SK-N-SH (cell line): ENCODE measurements at regions not wholly inside any gene's neighbourhood (a gene's known extent, or its start where the extent isn't known, plus 50 kb on each side); places are given as distances from the start of the nearest gene placed in this dataset.

Source experiments
- CTCF ChIA-PET: fragments of 300-600, 350-600 bp; formaldehyde crosslinking; extraction: SDS; loops from one replicate; lab custom pipeline; 2021; lab: Yijun Ruan, JAX
- POLR2A ChIA-PET: fragments of 350-600 bp; sonication (Branson Sonifier 250); formaldehyde crosslinking; extraction: SDS; loops from one replicate; lab custom pipeline; 2020; ENCODE audit warnings: antibody characterized with exemption, inconsistent platforms; lab: Yijun Ruan, JAX
- DNase-seq: peaks from one replicate; pipeline ENCODE4 v3.0.0; 2012
- H2AFZ ChIP-seq: fragments of 200-600 bp; sonication (generic); 2 replicates; pipeline ENCODE4 v1.8.1; 2016; ENCODE audit warnings: antibody characterized with exemption, mild to moderate bottlenecking, low read depth
- H3F3A ChIP-seq: fragments of 200-600 bp; sonication (generic); replicated peaks from 2 replicates; pipeline ENCODE3; 2016; ENCODE audit warnings: antibody characterized with exemption, mild to moderate bottlenecking; ENCODE audit not compliant: insufficient read depth
- H3K27ac ChIP-seq, 2 experiments: fragments of 200-500 bp in 1 of 2; fragments of 200-600 bp in 1 of 2; sonication (Bioruptor generic) in 1 of 2; sonication (generic), shearing (Covaris generic) in 1 of 2; 2 replicates each; pipeline versions ENCODE4 v1.5.1 to v1.6.1; 2014 to 2016; ENCODE audit warnings: low read depth in 2 of 2, inconsistent platforms in 1 of 2, low read length in 1 of 2, mild to moderate bottlenecking in 1 of 2, mixed read lengths in 1 of 2
- H3K27me3 ChIP-seq: fragments of 200-600 bp; sonication (generic), shearing (Covaris generic); 2 replicates; pipeline ENCODE4 v1.6.1; 2016; ENCODE audit warnings: mixed run types; ENCODE audit not compliant: insufficient read depth
- H3K36me3 ChIP-seq, 2 experiments: fragments of 200-500 bp in 1 of 2; fragments of 200-600 bp in 1 of 2; sonication (Bioruptor generic) in 1 of 2; sonication (generic) in 1 of 2; replicated peaks in 1 of 2; 2 replicates each; pipeline versions ENCODE3 to v1.5.1; 2014 to 2016; ENCODE audit warnings: low read length in 1 of 2, mild to moderate bottlenecking in 1 of 2; ENCODE audit not compliant: insufficient read depth in 2 of 2, control insufficient read depth in 1 of 2
- H3K4me1 ChIP-seq, 2 experiments: fragments of 200-500 bp in 1 of 2; fragments of 200-600 bp in 1 of 2; sonication (Bioruptor generic) in 1 of 2; sonication (generic), shearing (Covaris generic) in 1 of 2; 2 replicates each; pipeline versions ENCODE4 v1.5.1 to v1.6.1; 2014 to 2016; ENCODE audit warnings: low read depth in 1 of 2, low read length in 1 of 2, mixed run types in 1 of 2; ENCODE audit not compliant: insufficient read depth in 2 of 2, control insufficient read depth in 1 of 2
- H3K4me2 ChIP-seq: fragments of 200-600 bp; sonication (generic), shearing (Covaris generic); 2 replicates; pipeline ENCODE4 v1.6.1; 2017; ENCODE audit warnings: mixed run types
- H3K4me3 ChIP-seq, 2 experiments: fragments of 200-500 bp in 1 of 2; fragments of 200-600 bp in 1 of 2; sonication (Bioruptor generic) in 1 of 2; sonication (generic), shearing (Covaris generic) in 1 of 2; 2 replicates each; pipeline versions ENCODE4 v1.5.1 to v1.8.1; 2014 to 2016; ENCODE audit warnings: low read depth in 2 of 2, inconsistent platforms in 1 of 2, low read length in 1 of 2, mild to moderate bottlenecking in 1 of 2, mixed read lengths in 1 of 2, moderate library complexity in 1 of 2
- H3K79me2 ChIP-seq: fragments of 200-600 bp; sonication (generic); 2 replicates; pipeline ENCODE4 v1.8.1; 2017; ENCODE audit warnings: mild to moderate bottlenecking; ENCODE audit not compliant: insufficient read depth
- H3K9ac ChIP-seq: fragments of 200-600 bp; sonication (generic); 2 replicates; pipeline ENCODE4 v1.6.1; 2017; ENCODE audit warnings: mixed run types
- H3K9me2 ChIP-seq: fragments of 200-600 bp; sonication (generic); 2 replicates; pipeline ENCODE4 v1.6.1; 2017; ENCODE audit warnings: mixed run types
- H3K9me3 ChIP-seq: fragments of 200-600 bp; sonication (generic); 2 replicates; pipeline ENCODE4 v1.6.1; 2017; ENCODE audit warnings: mixed run types, mild to moderate bottlenecking, moderate library complexity
- H4K20me1 ChIP-seq: fragments of 200-600 bp; sonication (generic); 2 replicates; pipeline ENCODE4 v1.6.1; 2017; ENCODE audit warnings: mild to moderate bottlenecking, mixed run types; ENCODE audit not compliant: insufficient read depth
- CHD2 ChIP-seq: fragments of 150-350 bp; IDR thresholded peaks from 2 replicates; pipeline ENCODE4 v1.6.1; 2018; ENCODE audit warnings: low read length; ENCODE audit not compliant: partially characterized antibody
- ELF1 ChIP-seq: IDR thresholded peaks from 2 replicates; pipeline ENCODE4 v1.4.0; 2012
- EP300 ChIP-seq, 2 experiments: IDR thresholded peaks; 2 replicates each; pipeline versions ENCODE4 v1.4.0 to v1.6.1; 2012; ENCODE audit warnings: borderline replicate concordance in 1 of 2, low read depth in 1 of 2, low read length in 1 of 2
- EZH2phosphoT487 ChIP-seq: fragments of 200-600 bp; sonication (generic); IDR thresholded peaks from 2 replicates; pipeline ENCODE4 v1.6.1; 2017; ENCODE audit warnings: low read depth, mixed run types, mild to moderate bottlenecking, antibody characterized with exemption, moderate library complexity, borderline replicate concordance
- FOSL2 ChIP-seq: IDR thresholded peaks from 2 replicates; pipeline ENCODE4 v1.4.0; 2012; ENCODE audit warnings: low read depth, mild to moderate bottlenecking, moderate library complexity, borderline replicate concordance
- MEF2A ChIP-seq: IDR thresholded peaks from 2 replicates; pipeline ENCODE4 v1.4.0; 2012; ENCODE audit warnings: low read depth, borderline replicate concordance
- NRF1 ChIP-seq: IDR thresholded peaks from 2 replicates; pipeline ENCODE4 v1.6.1; 2012; ENCODE audit warnings: low read depth, mild to moderate bottlenecking, low read length
- POLR2AphosphoS5 ChIP-seq: IDR thresholded peaks from 2 replicates; pipeline ENCODE4 v1.6.1; 2012; ENCODE audit warnings: low read depth, low read length
- RFX5 ChIP-seq: IDR thresholded peaks from 2 replicates; pipeline ENCODE4 v1.6.1; 2012; ENCODE audit warnings: mild to moderate bottlenecking, improper control_type of control experiment, low read length
- TEAD4 ChIP-seq: IDR thresholded peaks from 2 replicates; pipeline ENCODE4 v1.4.0; 2012; ENCODE audit warnings: mild to moderate bottlenecking, borderline replicate concordance; ENCODE audit not compliant: insufficient read depth
- WGBS: methylation state at CpG from one replicate; pipeline ENCODE4 v1.1.6; 2017; ENCODE audit warnings: low lambda C conversion rate; 5-methylcytosine and 5-hydroxymethylcytosine counted together
- TF ChIP-seq, protein P1 (sequence below): IDR thresholded peaks from 2 replicates; pipeline ENCODE4 v1.4.0; 2012; ENCODE audit warnings: low read depth, borderline replicate concordance
- TF ChIP-seq, protein P2 (sequence below): IDR thresholded peaks from 2 replicates; pipeline ENCODE4 v1.4.0; 2012; ENCODE audit warnings: low read depth, borderline replicate concordance
- TF ChIP-seq, protein P3 (sequence below): fragments of 200-600 bp; sonication (generic); IDR thresholded peaks from 2 replicates; pipeline ENCODE4 v1.6.1; 2017; ENCODE audit warnings: antibody characterized with exemption, mild to moderate bottlenecking, moderate library complexity
- TF ChIP-seq, protein P4 (sequence below): fragments of 150-350 bp; IDR thresholded peaks from 2 replicates; pipeline ENCODE4 v1.6.1; 2016; ENCODE audit warnings: mild to moderate bottlenecking, low read depth, low read length

DNA sequence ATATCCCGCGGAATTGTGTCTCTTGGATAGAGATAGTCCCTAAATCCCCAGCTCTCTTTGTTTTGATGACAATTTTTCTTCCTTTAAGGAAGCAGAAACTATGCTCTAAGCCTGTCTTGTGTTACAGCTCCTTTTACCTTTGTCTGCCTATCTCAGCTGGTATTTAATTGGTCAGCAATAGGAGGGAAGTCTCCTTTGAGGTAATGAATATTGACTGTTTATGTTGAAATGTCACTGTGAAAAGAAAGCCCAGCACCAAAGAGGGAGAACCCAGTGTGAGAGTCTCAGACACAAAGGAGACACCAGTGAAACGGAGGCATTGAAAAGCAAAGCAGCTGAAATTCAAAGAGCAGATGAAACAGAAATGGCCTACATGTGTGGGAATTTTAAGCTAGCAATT, 372.6 kb downstream of the NR2F2 start (continued):
- TF ChIP-seq, protein P1, sequence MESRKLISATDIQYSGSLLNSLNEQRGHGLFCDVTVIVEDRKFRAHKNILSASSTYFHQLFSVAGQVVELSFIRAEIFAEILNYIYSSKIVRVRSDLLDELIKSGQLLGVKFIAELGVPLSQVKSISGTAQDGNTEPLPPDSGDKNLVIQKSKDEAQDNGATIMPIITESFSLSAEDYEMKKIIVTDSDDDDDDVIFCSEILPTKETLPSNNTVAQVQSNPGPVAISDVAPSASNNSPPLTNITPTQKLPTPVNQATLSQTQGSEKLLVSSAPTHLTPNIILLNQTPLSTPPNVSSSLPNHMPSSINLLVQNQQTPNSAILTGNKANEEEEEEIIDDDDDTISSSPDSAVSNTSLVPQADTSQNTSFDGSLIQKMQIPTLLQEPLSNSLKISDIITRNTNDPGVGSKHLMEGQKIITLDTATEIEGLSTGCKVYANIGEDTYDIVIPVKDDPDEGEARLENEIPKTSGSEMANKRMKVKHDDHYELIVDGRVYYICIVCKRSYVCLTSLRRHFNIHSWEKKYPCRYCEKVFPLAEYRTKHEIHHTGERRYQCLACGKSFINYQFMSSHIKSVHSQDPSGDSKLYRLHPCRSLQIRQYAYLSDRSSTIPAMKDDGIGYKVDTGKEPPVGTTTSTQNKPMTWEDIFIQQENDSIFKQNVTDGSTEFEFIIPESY = no peak
- TF ChIP-seq POLR2AphosphoS5 (no peak), NRF1 (no peak), FOSL2 (no peak)
- TF ChIP-seq, protein P2, sequence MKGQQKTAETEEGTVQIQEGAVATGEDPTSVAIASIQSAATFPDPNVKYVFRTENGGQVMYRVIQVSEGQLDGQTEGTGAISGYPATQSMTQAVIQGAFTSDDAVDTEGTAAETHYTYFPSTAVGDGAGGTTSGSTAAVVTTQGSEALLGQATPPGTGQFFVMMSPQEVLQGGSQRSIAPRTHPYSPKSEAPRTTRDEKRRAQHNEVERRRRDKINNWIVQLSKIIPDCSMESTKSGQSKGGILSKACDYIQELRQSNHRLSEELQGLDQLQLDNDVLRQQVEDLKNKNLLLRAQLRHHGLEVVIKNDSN = no peak
- TF ChIP-seq, protein P3, sequence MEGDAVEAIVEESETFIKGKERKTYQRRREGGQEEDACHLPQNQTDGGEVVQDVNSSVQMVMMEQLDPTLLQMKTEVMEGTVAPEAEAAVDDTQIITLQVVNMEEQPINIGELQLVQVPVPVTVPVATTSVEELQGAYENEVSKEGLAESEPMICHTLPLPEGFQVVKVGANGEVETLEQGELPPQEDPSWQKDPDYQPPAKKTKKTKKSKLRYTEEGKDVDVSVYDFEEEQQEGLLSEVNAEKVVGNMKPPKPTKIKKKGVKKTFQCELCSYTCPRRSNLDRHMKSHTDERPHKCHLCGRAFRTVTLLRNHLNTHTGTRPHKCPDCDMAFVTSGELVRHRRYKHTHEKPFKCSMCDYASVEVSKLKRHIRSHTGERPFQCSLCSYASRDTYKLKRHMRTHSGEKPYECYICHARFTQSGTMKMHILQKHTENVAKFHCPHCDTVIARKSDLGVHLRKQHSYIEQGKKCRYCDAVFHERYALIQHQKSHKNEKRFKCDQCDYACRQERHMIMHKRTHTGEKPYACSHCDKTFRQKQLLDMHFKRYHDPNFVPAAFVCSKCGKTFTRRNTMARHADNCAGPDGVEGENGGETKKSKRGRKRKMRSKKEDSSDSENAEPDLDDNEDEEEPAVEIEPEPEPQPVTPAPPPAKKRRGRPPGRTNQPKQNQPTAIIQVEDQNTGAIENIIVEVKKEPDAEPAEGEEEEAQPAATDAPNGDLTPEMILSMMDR = no peak

DNA sequence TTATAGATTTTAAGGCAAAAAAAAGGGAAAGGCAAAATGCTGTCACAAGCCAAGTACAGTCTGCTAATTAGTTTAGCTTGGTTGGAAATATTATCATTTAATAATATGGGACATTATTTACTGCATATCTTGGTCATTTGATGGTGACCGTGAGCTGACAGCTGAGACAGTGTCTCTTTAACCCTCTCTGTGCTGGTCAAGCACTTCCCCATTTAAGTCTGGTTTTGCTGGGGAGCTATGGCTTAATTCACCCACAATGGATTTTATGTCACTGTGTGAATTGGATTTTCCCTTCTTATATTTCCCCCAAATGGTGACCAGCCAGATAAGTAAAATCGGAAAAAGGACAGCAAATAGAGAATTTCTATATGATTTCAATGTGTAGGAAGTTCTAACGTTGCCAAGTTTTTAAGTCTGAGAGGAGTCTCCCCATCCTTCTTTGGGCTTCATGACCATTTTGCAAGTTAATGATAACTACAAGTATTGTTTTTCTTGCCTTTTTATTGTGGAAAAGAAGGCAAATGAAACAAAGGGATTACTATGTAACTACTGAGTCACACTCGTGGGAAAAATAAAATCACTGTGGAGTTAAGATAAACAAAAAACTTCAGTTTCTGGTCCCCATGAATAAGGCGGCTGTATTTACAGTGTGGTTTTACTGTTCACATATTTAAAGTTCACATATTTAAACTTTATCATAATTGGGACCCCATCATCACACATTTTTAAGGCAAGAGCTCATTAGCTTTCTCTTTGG, 373.5 kb downstream of the NR2F2 start:
- WGBS = 7% methylated on average over 5 of the region's 5 CpGs
- Histone ChIP-seq H3K4me2 (no peak overlapping the region), H3F3A (no peaks in the 10 kb centered on the region), H3K4me3 (no peak overlapping the region), H4K20me1 (no peaks in the 10 kb centered on the region), H3K9me2 (no peaks in the 10 kb centered on the region), H3K4me1 (no peaks in the 10 kb centered on the region; a peak in 1 of 4 replicates), H3K9me3 (no peaks in the 10 kb centered on the region), H3K27ac (no peak overlapping the region), H3K79me2 (no peaks in the 10 kb centered on the region), H3K9ac (no peak overlapping the region), H3K36me3 (no peaks in the 10 kb centered on the region), H2AFZ (no peak overlapping the region), H3K27me3 (no peaks in the 10 kb centered on the region)
- CTCF ChIA-PET = interaction anchor here (1.0 kb wide), 1 partner anchor 12 kb away, joined by 3 read pairs; no protein-coding TSS in a partner anchor
- DNase-seq = no peak
- TF ChIP-seq ELF1 = no peak
- no peak for TF ChIP-seq EZH2phosphoT487
- TF ChIP-seq TEAD4 = no peak
- no peak for TF ChIP-seq EP300 (IDR thresholded peaks at IDR 0.05; ENCODE audit: borderline replicate concordance in 1 of 2, low read depth in 1 of 2, low read length in 1 of 2)
- TF ChIP-seq, protein P2 = no peak
- TF ChIP-seq CHD2 = no peak
- TF ChIP-seq MEF2A = no peak
- TF ChIP-seq, protein P4, sequence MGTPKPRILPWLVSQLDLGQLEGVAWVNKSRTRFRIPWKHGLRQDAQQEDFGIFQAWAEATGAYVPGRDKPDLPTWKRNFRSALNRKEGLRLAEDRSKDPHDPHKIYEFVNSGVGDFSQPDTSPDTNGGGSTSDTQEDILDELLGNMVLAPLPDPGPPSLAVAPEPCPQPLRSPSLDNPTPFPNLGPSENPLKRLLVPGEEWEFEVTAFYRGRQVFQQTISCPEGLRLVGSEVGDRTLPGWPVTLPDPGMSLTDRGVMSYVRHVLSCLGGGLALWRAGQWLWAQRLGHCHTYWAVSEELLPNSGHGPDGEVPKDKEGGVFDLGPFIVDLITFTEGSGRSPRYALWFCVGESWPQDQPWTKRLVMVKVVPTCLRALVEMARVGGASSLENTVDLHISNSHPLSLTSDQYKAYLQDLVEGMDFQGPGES = no peak
- TF ChIP-seq RFX5 = no peak
- POLR2A ChIA-PET = no interaction called here
